ENCODE measurements at regions not wholly inside any gene's neighbourhood (a gene's known extent, or its start where the extent isn't known, plus 50 kb on each side); places are given as distances from the start of the nearest gene placed in this dataset.

- TF ChIP-seq CTCF (IDR thresholded peaks at IDR 0.05; ENCODE audit: insufficient read depth, low read length), result no peak
- TF ChIP-seq POLR2AphosphoS5 (IDR thresholded peaks at IDR 0.05; ENCODE audit: low read depth), result no peak
- no peak for TF ChIP-seq REST (IDR thresholded peaks at IDR 0.05; ENCODE audit: insufficient replicate concordance, low read depth)
- TF ChIP-seq SPI1 (IDR thresholded peaks at IDR 0.05; ENCODE audit: borderline replicate concordance, low read depth), result no peak
- TF ChIP-seq GABPA (IDR thresholded peaks at IDR 0.05; ENCODE audit: low read depth), result no peak
These were observed 573.3 kb upstream of the NR2F2 start for GRCh38 chr15:95757171-95757570.
